Endodermal cell (in vitro differentiated cells): ENCODE measurements at regions not wholly inside any gene's neighbourhood (a gene's known extent, or its start where the extent isn't known, plus 50 kb on each side); places are given as distances from the start of the nearest gene placed in this dataset.

Experiments
- DNase-seq: peaks from one replicate; pipeline ENCODE4 v3.0.0-alpha.2; 2017
- H3K27ac ChIP-seq: 2 replicates; pipeline ENCODE4 v1.5.1; 2013; ENCODE audit warnings: mild to moderate bottlenecking, low read depth, low read length, moderate library complexity
- H3K27me3 ChIP-seq: 2 replicates; pipeline ENCODE4 v1.6.1; 2013; ENCODE audit warnings: mild to moderate bottlenecking, low read length, moderate library complexity; ENCODE audit not compliant: insufficient read depth, control insufficient read depth, poor library complexity, severe bottlenecking
- H3K36me3 ChIP-seq: 2 replicates; pipeline ENCODE4 v1.7.0; 2013; ENCODE audit warnings: mild to moderate bottlenecking, low read length, moderate library complexity; ENCODE audit not compliant: control insufficient read depth, insufficient read depth
- H3K4me1 ChIP-seq: one replicate; pipeline ENCODE4 v1.7.0; 2013; ENCODE audit warnings: low read length; ENCODE audit not compliant: control insufficient read depth, insufficient read depth
- H3K4me3 ChIP-seq: 2 replicates; pipeline ENCODE4 v1.5.1; 2013; ENCODE audit warnings: mild to moderate bottlenecking, low read length, moderate library complexity
- H3K9ac ChIP-seq: 2 replicates; pipeline ENCODE4 v1.6.1; 2013; ENCODE audit warnings: mild to moderate bottlenecking, low read length, moderate library complexity; ENCODE audit not compliant: poor library complexity, severe bottlenecking; ENCODE audit errors: extremely low read depth
- H3K9me3 ChIP-seq: 2 replicates; pipeline ENCODE4 v1.6.1; 2013; ENCODE audit warnings: mild to moderate bottlenecking, low read length, moderate library complexity; ENCODE audit not compliant: control insufficient read depth
- H3K27ac Mint-ChIP-seq: 2 replicates; pipeline ENCODE4 v1.8.0; 2020; ENCODE audit warnings: mixed read lengths
- H3K27me3 Mint-ChIP-seq: 2 replicates; pipeline ENCODE4 v1.8.0; 2021; ENCODE audit warnings: mild to moderate bottlenecking, mixed read lengths; ENCODE audit not compliant: insufficient read depth
- H3K36me3 Mint-ChIP-seq: 2 replicates; pipeline ENCODE4 v1.8.0; 2020; ENCODE audit warnings: low read depth, mixed read lengths
- H3K4me1 Mint-ChIP-seq: 2 replicates; pipeline ENCODE4 v1.8.0; 2020; ENCODE audit warnings: mixed read lengths
- H3K4me3 Mint-ChIP-seq: 2 replicates; pipeline ENCODE4 v1.8.0; 2020; ENCODE audit warnings: mild to moderate bottlenecking, moderate library complexity, mixed read lengths
- H3K9me3 Mint-ChIP-seq: 2 replicates; pipeline ENCODE4 v1.8.0; 2020; ENCODE audit warnings: mild to moderate bottlenecking, mixed read lengths
- WGBS, 2 experiments: methylation state at CpG; one replicate each; pipeline versions ENCODE4 v1.1.5 to v1.1.7; 2013; ENCODE audit warnings: missing lambda C conversion rate in 2 of 2, mixed read lengths in 1 of 2; ENCODE audit not compliant: insufficient coverage in 1 of 2, insufficient read length in 1 of 2; 5-methylcytosine and 5-hydroxymethylcytosine counted together
- TF ChIP-seq, protein P1 (sequence below): fragments of 200-600 bp; sonication (generic); conservative IDR thresholded peaks from 2 replicates; pipeline ENCODE4 v1.5.0; 2021; ENCODE audit warnings: antibody characterized with exemption, mild to moderate bottlenecking

DNA sequence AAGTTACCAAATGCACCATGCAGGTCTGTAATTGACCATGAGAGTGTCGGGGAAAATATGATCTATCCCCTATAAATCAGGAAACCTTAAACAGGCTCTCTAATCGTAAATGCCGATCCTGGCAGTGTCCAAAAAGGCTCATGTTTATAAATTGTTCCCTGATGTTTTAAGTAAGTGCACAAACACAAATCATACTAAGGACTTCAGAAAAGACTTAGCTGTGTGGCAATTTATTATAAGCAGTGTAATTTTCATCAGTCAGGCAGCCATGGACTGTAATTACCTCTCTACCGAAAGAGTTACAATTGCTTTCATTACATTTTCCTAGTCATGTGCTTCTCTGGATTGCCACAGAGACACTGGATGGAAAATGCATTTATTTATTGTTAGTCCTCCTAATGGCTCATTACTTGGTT, 73.4 kb upstream of the COX10 start:
- H3K27ac Mint-ChIP-seq = no peak overlapping the region

DNA sequence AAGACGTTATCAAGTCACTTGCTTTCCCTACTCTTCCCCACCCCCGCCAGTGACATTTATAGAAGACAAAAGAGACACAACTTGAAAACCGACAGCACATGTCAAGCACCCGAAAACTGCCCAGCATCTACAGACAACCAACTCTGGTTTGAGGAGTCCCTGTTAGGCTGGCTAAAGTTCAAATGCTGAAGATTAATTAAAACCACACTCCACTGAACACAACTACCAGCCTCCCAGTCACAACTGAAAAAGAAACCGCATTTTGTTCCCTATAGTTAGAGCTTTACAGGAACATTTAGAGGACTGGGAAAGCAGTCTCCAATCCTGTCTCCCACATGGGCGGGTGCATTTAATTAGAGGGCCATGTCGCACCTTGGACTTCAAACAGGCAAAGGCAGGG, 73.0 kb upstream of the COX10 start:
- Mint-ChIP-seq H3K27me3 (no peaks in the 10 kb centered on the region), H3K27ac (no peak overlapping the region), H3K9me3 (peaks cover 5% of the 10 kb centered on the region), H3K36me3 (no peaks in the 10 kb centered on the region), H3K4me1 (peaks cover 3% of the 10 kb centered on the region), H3K4me3 (no peak overlapping the region)
- H3K4me3 ChIP-seq = no peak overlapping the region
- DNase-seq = no peak
- no peaks in the 10 kb centered on the region for H3K9me3 ChIP-seq
- no peaks in the 10 kb centered on the region for H3K4me1 ChIP-seq
- no peak overlapping the region for H3K9ac ChIP-seq
- no peak overlapping the region for H3K27ac ChIP-seq
- TF ChIP-seq, protein P1, sequence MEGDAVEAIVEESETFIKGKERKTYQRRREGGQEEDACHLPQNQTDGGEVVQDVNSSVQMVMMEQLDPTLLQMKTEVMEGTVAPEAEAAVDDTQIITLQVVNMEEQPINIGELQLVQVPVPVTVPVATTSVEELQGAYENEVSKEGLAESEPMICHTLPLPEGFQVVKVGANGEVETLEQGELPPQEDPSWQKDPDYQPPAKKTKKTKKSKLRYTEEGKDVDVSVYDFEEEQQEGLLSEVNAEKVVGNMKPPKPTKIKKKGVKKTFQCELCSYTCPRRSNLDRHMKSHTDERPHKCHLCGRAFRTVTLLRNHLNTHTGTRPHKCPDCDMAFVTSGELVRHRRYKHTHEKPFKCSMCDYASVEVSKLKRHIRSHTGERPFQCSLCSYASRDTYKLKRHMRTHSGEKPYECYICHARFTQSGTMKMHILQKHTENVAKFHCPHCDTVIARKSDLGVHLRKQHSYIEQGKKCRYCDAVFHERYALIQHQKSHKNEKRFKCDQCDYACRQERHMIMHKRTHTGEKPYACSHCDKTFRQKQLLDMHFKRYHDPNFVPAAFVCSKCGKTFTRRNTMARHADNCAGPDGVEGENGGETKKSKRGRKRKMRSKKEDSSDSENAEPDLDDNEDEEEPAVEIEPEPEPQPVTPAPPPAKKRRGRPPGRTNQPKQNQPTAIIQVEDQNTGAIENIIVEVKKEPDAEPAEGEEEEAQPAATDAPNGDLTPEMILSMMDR = no peak
- H3K36me3 ChIP-seq = no peaks in the 10 kb centered on the region
- WGBS, 2 experiments = 71 to 83% methylated on average over 3 to 7 of the region's 7 CpGs
- no peaks in the 10 kb centered on the region for H3K27me3 ChIP-seq

More for the DNA sequence above, 73.4 kb upstream of the COX10 start:
- Histone ChIP-seq H3K27me3 (no peaks in the 10 kb centered on the region), H3K9me3 (no peaks in the 10 kb centered on the region), H3K36me3 (no peaks in the 10 kb centered on the region), H3K4me1 (no peaks in the 10 kb centered on the region), H3K9ac (no peak overlapping the region), H3K4me3 (no peak overlapping the region), H3K27ac (no peak overlapping the region)
- Mint-ChIP-seq H3K36me3 (no peaks in the 10 kb centered on the region), H3K4me1 (peaks cover 3% of the 10 kb centered on the region), H3K4me3 (no peak overlapping the region), H3K9me3 (peaks cover 3% of the 10 kb centered on the region), H3K27me3 (no peaks in the 10 kb centered on the region)
- DNase-seq = no peak
- TF ChIP-seq, protein P1 = no peak
- WGBS, 2 experiments = 95% methylated on average over 4 of the region's 4 CpGs; no CpG with 5 or more reads in 1 of the 2 experiments

DNA sequence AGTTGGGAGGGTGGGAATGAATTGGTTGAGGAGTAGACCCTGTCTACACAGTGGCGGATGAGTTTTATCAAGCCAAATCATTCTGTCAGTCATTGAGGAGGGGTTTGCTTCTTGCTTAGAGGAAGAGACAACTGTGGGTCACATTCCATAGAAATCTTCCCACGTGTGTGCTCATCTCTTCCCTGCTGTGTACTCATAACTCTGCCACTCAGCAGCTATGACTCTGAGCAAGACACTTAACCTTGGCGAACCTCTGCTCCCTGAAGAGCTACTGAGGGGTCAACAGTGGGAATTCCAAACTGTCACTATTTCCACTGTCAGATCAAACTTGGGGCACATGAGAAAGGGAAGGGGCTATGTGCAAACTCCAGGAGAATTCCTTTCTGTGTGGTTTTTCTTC, 72.6 kb upstream of the COX10 start:
- 62 to 81% methylated on average over 3 of the region's 3 CpGs for WGBS, 2 experiments
- Mint-ChIP-seq H3K4me1 (peaks cover 3% of the 10 kb centered on the region), H3K27me3 (no peaks in the 10 kb centered on the region), H3K9me3 (peaks cover 5% of the 10 kb centered on the region), H3K27ac (no peak overlapping the region), H3K4me3 (no peak overlapping the region), H3K36me3 (no peaks in the 10 kb centered on the region)
- DNase-seq = no peak
- no peaks in the 10 kb centered on the region for H3K27me3 ChIP-seq
- H3K27ac ChIP-seq = no peak overlapping the region
- H3K4me1 ChIP-seq = no peaks in the 10 kb centered on the region
- H3K36me3 ChIP-seq = no peaks in the 10 kb centered on the region
- H3K9ac ChIP-seq = no peak overlapping the region
- TF ChIP-seq, protein P1 = no peak
- no peaks in the 10 kb centered on the region for H3K9me3 ChIP-seq
- no peak overlapping the region for H3K4me3 ChIP-seq
